ENCODE measurements at regions not wholly inside any gene's neighbourhood (a gene's known extent, or its start where the extent isn't known, plus 50 kb on each side); places are given as distances from the start of the nearest gene placed in this dataset.

DNA sequence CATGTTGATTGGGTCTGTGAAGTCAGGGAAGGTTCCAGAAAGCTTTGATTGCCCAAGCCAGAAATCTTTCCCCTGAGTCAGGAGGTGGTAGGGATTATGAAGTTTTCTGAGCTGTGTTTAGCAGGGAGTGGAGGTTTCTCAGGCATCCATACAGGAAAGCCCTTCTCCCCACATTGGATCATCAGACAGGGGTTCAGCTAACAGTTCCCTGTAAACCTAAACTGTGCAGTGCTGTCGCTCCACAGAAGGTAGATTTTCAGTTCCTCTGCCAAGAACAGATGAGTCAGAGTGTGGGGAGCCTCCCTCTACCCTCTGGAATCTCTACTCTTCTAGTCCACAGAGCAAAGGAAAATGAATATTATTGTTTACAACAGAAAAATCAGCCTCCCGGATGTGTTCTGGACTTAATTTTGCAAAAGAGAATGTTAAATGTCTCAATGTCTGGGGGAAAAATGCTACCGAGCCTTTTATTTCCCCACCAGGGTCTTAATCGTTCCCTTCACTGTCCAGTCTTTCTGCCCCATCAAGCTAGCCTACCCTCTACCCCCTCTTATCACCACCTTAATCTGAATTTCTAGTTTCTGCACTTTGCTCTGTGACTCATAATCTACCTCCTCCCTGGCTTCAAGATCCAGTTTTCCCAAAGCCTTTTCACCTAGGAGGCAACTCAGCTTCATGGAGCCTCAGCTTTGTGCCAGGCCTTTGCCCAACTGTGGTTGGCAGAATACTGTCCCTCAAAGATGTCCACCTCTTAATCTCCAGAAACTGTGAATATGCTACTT, 355.6 kb downstream of the PRDM2 start:
- Histone ChIP-seq H3K9me3 (no peaks in the 10 kb centered on the region), H3K27me3 (replicated peaks in 1 of 2; ENCODE audit: control insufficient read depth in 2 of 2, extremely low read depth in 1 of 2, insufficient read depth in 2 of 2, low read length in 1 of 2) (peaks cover 0 to 8% of the 10 kb centered on the region in 2 experiments), H3K27ac (ENCODE audit: low read length) (no peak overlapping the region), H3K4me1 (ENCODE audit: control insufficient read depth in 1 of 2, extremely low read depth in 1 of 2, insufficient read depth in 2 of 2, low read length in 2 of 2) (no peaks in the 10 kb centered on the region), H3K4me3 (ENCODE audit: control insufficient read depth in 1 of 2, extremely low read depth in 1 of 2, low read length in 1 of 2) (no peak overlapping the region), H3K36me3 (ENCODE audit: control insufficient read depth in 2 of 2, extremely low read depth in 1 of 2, insufficient read depth in 1 of 2, low read length in 1 of 2) (no peaks in the 10 kb centered on the region)
- ATAC-seq (replicated peaks in 1 of 4) (no peak), DNase-seq (no peak)
- Mint-ChIP-seq H3K4me1 (no peaks in the 10 kb centered on the region), H3K27ac (no peak overlapping the region), H3K36me3 (no peaks in the 10 kb centered on the region), H3K27me3 (peaks cover 10 to 32% of the 10 kb centered on the region in 2 donors), H3K9me3 (peaks cover 4 to 15% (median 4%) of the 10 kb centered on the region in 3 donors), H3K4me3 (no peak overlapping the region)
- WGBS (ENCODE audit: insufficient coverage) = 86% methylated on average over 1 of the region's 4 CpGs
- ChIA-PET CTCF (no interaction called here), POLR2A (no interaction called here)

DNA sequence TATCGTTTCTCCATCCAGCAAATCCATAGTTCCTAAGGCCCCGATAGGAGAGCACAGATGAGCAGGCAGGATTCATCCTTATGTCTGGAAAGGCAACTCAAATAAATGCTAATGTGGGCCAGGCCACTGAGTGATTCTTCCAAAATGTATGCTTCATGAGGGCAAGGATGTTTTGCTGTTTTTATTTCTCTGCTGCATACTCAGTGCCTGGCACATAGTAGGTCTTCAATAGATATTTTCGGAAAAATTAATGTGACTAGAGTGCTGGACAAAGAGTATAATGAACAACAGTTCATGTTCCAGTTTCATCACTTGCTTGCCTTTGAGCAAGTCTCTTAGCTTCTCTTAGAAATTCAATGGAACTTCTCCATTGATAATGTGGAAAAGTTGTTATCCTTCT, 357.7 kb downstream of the PRDM2 start:
- Histone ChIP-seq H3K27me3 (replicated peaks in 1 of 2; ENCODE audit: control insufficient read depth in 2 of 2, extremely low read depth in 1 of 2, insufficient read depth in 2 of 2, low read length in 1 of 2) (peaks cover 0 to 6% of the 10 kb centered on the region in 2 experiments), H3K4me1 (ENCODE audit: control insufficient read depth in 1 of 2, extremely low read depth in 1 of 2, insufficient read depth in 2 of 2, low read length in 2 of 2) (no peaks in the 10 kb centered on the region), H3K36me3 (ENCODE audit: control insufficient read depth in 2 of 2, extremely low read depth in 1 of 2, insufficient read depth in 1 of 2, low read length in 1 of 2) (no peaks in the 10 kb centered on the region), H3K27ac (ENCODE audit: low read length) (no peak overlapping the region), H3K9me3 (no peaks in the 10 kb centered on the region), H3K4me3 (ENCODE audit: control insufficient read depth in 1 of 2, extremely low read depth in 1 of 2, low read length in 1 of 2) (no peak overlapping the region)
- CTCF ChIA-PET = no interaction called here
- H3K27ac Mint-ChIP-seq = no peak overlapping the region
- POLR2A ChIA-PET = no interaction called here
- no peaks in the 10 kb centered on the region for H3K4me1 Mint-ChIP-seq
- ATAC-seq (replicated peaks in 1 of 4) = no peak
- no peak overlapping the region for H3K4me3 Mint-ChIP-seq
- DNase-seq = no peak
- 73% methylated on average over 2 of the region's 3 CpGs for WGBS (ENCODE audit: insufficient coverage)
- H3K9me3 Mint-ChIP-seq = peaks cover 4 to 10% (median 5%) of the 10 kb centered on the region in 3 donors
- peaks cover 9 to 32% of the 10 kb centered on the region in 2 donors for H3K27me3 Mint-ChIP-seq
- no peaks in the 10 kb centered on the region for H3K36me3 Mint-ChIP-seq

DNA sequence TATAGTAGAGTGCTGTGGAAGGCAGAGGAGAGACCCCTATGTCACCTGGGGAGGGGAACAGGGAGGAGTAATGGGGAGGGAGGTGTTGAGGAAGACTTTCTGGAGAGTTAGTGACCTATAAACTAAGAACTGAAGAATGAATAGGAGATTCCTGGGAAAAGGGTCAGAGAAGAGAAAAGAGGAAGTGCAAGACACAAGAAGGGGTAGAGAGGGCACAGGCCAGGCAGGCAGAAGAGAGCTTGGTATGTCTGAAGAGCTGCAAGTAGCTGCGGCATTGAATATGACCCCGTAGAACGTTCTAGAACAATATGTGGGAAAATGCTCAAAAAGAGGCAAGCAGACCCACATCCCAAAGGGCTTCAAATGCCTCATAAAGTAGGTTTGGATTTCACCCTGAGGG, 361.2 kb downstream of the PRDM2 start:
- no peaks in the 10 kb centered on the region for H3K4me1 ChIP-seq (ENCODE audit: control insufficient read depth in 1 of 2, extremely low read depth in 1 of 2, insufficient read depth in 2 of 2, low read length in 2 of 2)
- DNase-seq = no peak
- no peaks in the 10 kb centered on the region for H3K36me3 ChIP-seq (ENCODE audit: control insufficient read depth in 2 of 2, extremely low read depth in 1 of 2, insufficient read depth in 1 of 2, low read length in 1 of 2)
- WGBS (ENCODE audit: insufficient coverage) = no CpG with 5 or more reads among the region's 3 CpGs
- CTCF ChIA-PET = no interaction called here
- H3K27ac ChIP-seq (ENCODE audit: low read length) = no peak overlapping the region
- peaks cover 6 to 18% of the 10 kb centered on the region in 2 donors for H3K27me3 Mint-ChIP-seq
- no peak overlapping the region for H3K27ac Mint-ChIP-seq
- no peak overlapping the region for H3K4me3 ChIP-seq (ENCODE audit: control insufficient read depth in 1 of 2, extremely low read depth in 1 of 2, low read length in 1 of 2)
- no peak for ATAC-seq (replicated peaks in 1 of 4)
- no peak overlapping the region for H3K4me3 Mint-ChIP-seq
- no peaks in the 10 kb centered on the region for H3K9me3 ChIP-seq
- H3K9me3 Mint-ChIP-seq = peaks cover 4 to 10% (median 5%) of the 10 kb centered on the region in 3 donors
- POLR2A ChIA-PET = no interaction called here
- H3K36me3 Mint-ChIP-seq = no peaks in the 10 kb centered on the region
- H3K4me1 Mint-ChIP-seq = no peaks in the 10 kb centered on the region
- no peaks in the 10 kb centered on the region for H3K27me3 ChIP-seq (replicated peaks in 1 of 2; ENCODE audit: control insufficient read depth in 2 of 2, extremely low read depth in 1 of 2, insufficient read depth in 2 of 2, low read length in 1 of 2)

GRCh38 chr1:14061722-14062121, 361.7 kb downstream of the PRDM2 start:
- ATAC-seq (replicated peaks in 1 of 4) (no peak), DNase-seq (no peak)
- ChIA-PET CTCF (no interaction called here), POLR2A (no interaction called here)
- Mint-ChIP-seq H3K4me1 (no peaks in the 10 kb centered on the region), H3K27ac (no peak overlapping the region), H3K9me3 (peaks cover 4 to 10% (median 5%) of the 10 kb centered on the region in 3 donors), H3K36me3 (no peaks in the 10 kb centered on the region), H3K27me3 (peaks cover 6 to 17% of the 10 kb centered on the region in 2 donors), H3K4me3 (no peak overlapping the region)
- no peaks in the 10 kb centered on the region for H3K36me3 ChIP-seq (ENCODE audit: control insufficient read depth in 2 of 2, extremely low read depth in 1 of 2, insufficient read depth in 1 of 2, low read length in 1 of 2)
- H3K4me3 ChIP-seq (ENCODE audit: control insufficient read depth in 1 of 2, extremely low read depth in 1 of 2, low read length in 1 of 2) = no peak overlapping the region
- no peaks in the 10 kb centered on the region for H3K27me3 ChIP-seq (replicated peaks in 1 of 2; ENCODE audit: control insufficient read depth in 2 of 2, extremely low read depth in 1 of 2, insufficient read depth in 2 of 2, low read length in 1 of 2)
- WGBS (ENCODE audit: insufficient coverage) = 87% methylated on average over 4 of the region's 5 CpGs
- H3K9me3 ChIP-seq = no peaks in the 10 kb centered on the region
- H3K4me1 ChIP-seq (ENCODE audit: control insufficient read depth in 1 of 2, extremely low read depth in 1 of 2, insufficient read depth in 2 of 2, low read length in 2 of 2) = no peaks in the 10 kb centered on the region
- no peak overlapping the region for H3K27ac ChIP-seq (ENCODE audit: low read length)

- Histone ChIP-seq H3K4me1 (ENCODE audit: control insufficient read depth in 1 of 2, extremely low read depth in 1 of 2, insufficient read depth in 2 of 2, low read length in 2 of 2) (no peaks in the 10 kb centered on the region), H3K36me3 (ENCODE audit: control insufficient read depth in 2 of 2, extremely low read depth in 1 of 2, insufficient read depth in 1 of 2, low read length in 1 of 2) (no peaks in the 10 kb centered on the region), H3K27ac (ENCODE audit: low read length) (no peak overlapping the region), H3K4me3 (ENCODE audit: control insufficient read depth in 1 of 2, extremely low read depth in 1 of 2, low read length in 1 of 2) (no peak overlapping the region), H3K9me3 (no peaks in the 10 kb centered on the region), H3K27me3 (replicated peaks in 1 of 2; ENCODE audit: control insufficient read depth in 2 of 2, extremely low read depth in 1 of 2, insufficient read depth in 2 of 2, low read length in 1 of 2) (no peaks in the 10 kb centered on the region)
- Mint-ChIP-seq H3K36me3 (no peaks in the 10 kb centered on the region), H3K4me1 (no peaks in the 10 kb centered on the region), H3K27ac (no peak overlapping the region), H3K4me3 (no peak overlapping the region), H3K9me3 (peaks cover 4 to 10% (median 5%) of the 10 kb centered on the region in 3 donors), H3K27me3 (peaks cover 3 to 17% of the 10 kb centered on the region in 2 donors)
- no peak for DNase-seq
- ChIA-PET POLR2A (no interaction called here), CTCF (no interaction called here)
- ATAC-seq (replicated peaks in 1 of 4) = no peak
- WGBS (ENCODE audit: insufficient coverage) = 40% methylated on average over 1 of the region's 4 CpGs
Measured at GRCh38 chr1:14062669-14063068, 362.7 kb downstream of the PRDM2 start.

GRCh38 chr1:14064649-14065442, 364.9 kb downstream of the PRDM2 start:
- no peak overlapping the region for H3K27ac ChIP-seq (ENCODE audit: low read length)
- DNase-seq (no peak), ATAC-seq (replicated peaks in 1 of 4) (no peak)
- no peaks in the 10 kb centered on the region for H3K36me3 ChIP-seq (ENCODE audit: control insufficient read depth in 2 of 2, extremely low read depth in 1 of 2, insufficient read depth in 1 of 2, low read length in 1 of 2)
- no peaks in the 10 kb centered on the region for H3K36me3 Mint-ChIP-seq
- CTCF ChIA-PET = no interaction called here
- H3K4me3 Mint-ChIP-seq = no peak overlapping the region
- no peak overlapping the region for H3K4me3 ChIP-seq (ENCODE audit: control insufficient read depth in 1 of 2, extremely low read depth in 1 of 2, low read length in 1 of 2)
- peaks cover 0 to 11% of the 10 kb centered on the region in 2 donors for H3K27me3 Mint-ChIP-seq
- no peaks in the 10 kb centered on the region for H3K27me3 ChIP-seq (replicated peaks in 1 of 2; ENCODE audit: control insufficient read depth in 2 of 2, extremely low read depth in 1 of 2, insufficient read depth in 2 of 2, low read length in 1 of 2)
- H3K27ac Mint-ChIP-seq = no peak overlapping the region
- H3K9me3 ChIP-seq = no peaks in the 10 kb centered on the region
- H3K4me1 Mint-ChIP-seq = no peaks in the 10 kb centered on the region
- POLR2A ChIA-PET = interaction anchor here in 1 of 2 donors (0.6 kb wide), 1 partner anchor 25 kb away, joined by 6 read pairs; no protein-coding TSS in a partner anchor
- H3K4me1 ChIP-seq (ENCODE audit: control insufficient read depth in 1 of 2, extremely low read depth in 1 of 2, insufficient read depth in 2 of 2, low read length in 2 of 2) = no peaks in the 10 kb centered on the region
- WGBS (ENCODE audit: insufficient coverage) = 74% methylated on average over 5 of the region's 14 CpGs
- H3K9me3 Mint-ChIP-seq = peaks cover 0 to 5% (median 0%) of the 10 kb centered on the region in 3 donors

Measured in T-cell (primary cell).